ENCODE measurements at regions not wholly inside any gene's neighbourhood (a gene's known extent, or its start where the extent isn't known, plus 50 kb on each side); places are given as distances from the start of the nearest gene placed in this dataset.

- WGBS, 2 experiments (ENCODE audit: extremely low coverage in 1 of 2, insufficient coverage in 1 of 2, insufficient read length in 1 of 2, insufficient replicate concordance in 2 of 2, low coverage in 1 of 2, low lambda C conversion rate in 2 of 2, missing lambda C conversion rate in 1 of 2) = 89% methylated on average over 2 of the region's 2 CpGs; no CpG with 5 or more reads in 1 of the 2 experiments
- CTCF ChIA-PET (ENCODE audit: partially characterized antibody) = no interaction called here
- H3K23ac ChIP-seq (ENCODE audit: insufficient read length) = no peak overlapping the region
- H3K4me2 ChIP-seq (ENCODE audit: insufficient read depth in 1 of 2, low read depth in 2 of 2, low read length in 2 of 2) = no peak overlapping the region
- POLR2A ChIA-PET (ENCODE audit: partially characterized antibody) = no interaction called here
- H3K56ac ChIP-seq (replicated peaks; ENCODE audit: insufficient read length, low read depth, low read length) = no peak overlapping the region
- H2BK5ac ChIP-seq (ENCODE audit: low read depth, low read length) = no peak overlapping the region
- H3K4me1 ChIP-seq (replicated peaks in 1 of 4; ENCODE audit: control insufficient read depth in 3 of 4, insufficient read depth in 4 of 4, low read length in 3 of 4) = no peaks in the 10 kb centered on the region
- H3K18ac ChIP-seq (ENCODE audit: extremely low read depth, low read length) = no peak overlapping the region
- no peaks in the 10 kb centered on the region for H4K20me1 ChIP-seq (replicated peaks in 1 of 2; ENCODE audit: control insufficient read depth in 1 of 2, insufficient read depth in 2 of 2, low read length in 2 of 2)
- DNase-seq (ENCODE audit: low read depth in 1 of 2, low spot score in 2 of 2) = no peak
- no peak overlapping the region for H3K27ac ChIP-seq (ENCODE audit: low read depth, low read length)
- no peak overlapping the region for H3K4ac ChIP-seq (replicated peaks; ENCODE audit: insufficient read length, low read depth, low read length)
- no peak overlapping the region for H3K14ac ChIP-seq (ENCODE audit: insufficient read length)
- H3K36me3 ChIP-seq (ENCODE audit: control insufficient read depth in 2 of 4, insufficient read depth in 4 of 4, low read length in 3 of 4) = no peaks in the 10 kb centered on the region; a peak in 1 of 8 replicates
- no peak overlapping the region for H2AFZ ChIP-seq (ENCODE audit: low read length)
- H4K91ac ChIP-seq (replicated peaks; ENCODE audit: insufficient read length, low read length) = no peak overlapping the region
- H3K79me1 ChIP-seq (ENCODE audit: low read depth, low read length) = no peaks in the 10 kb centered on the region
- no peaks in the 10 kb centered on the region for H3K27me3 ChIP-seq (replicated peaks in 1 of 4; ENCODE audit: control insufficient read depth in 3 of 4, extremely low read depth in 1 of 4, insufficient read depth in 3 of 4, low read length in 3 of 4)
- no peaks in the 10 kb centered on the region for H3K23me2 ChIP-seq (ENCODE audit: low read depth, low read length)
- no peak overlapping the region for H2BK12ac ChIP-seq (ENCODE audit: low read depth, low read length)
- no peak overlapping the region for H2BK120ac ChIP-seq (replicated peaks; ENCODE audit: low read depth, low read length)
- H4K8ac ChIP-seq (ENCODE audit: extremely low read depth, insufficient read depth, low read length) = no peak overlapping the region
- no peaks in the 10 kb centered on the region for H3K79me2 ChIP-seq (ENCODE audit: control insufficient read depth in 1 of 2, insufficient read depth in 2 of 2, low read length in 2 of 2)
- no peaks in the 10 kb centered on the region for H3K9me3 ChIP-seq (ENCODE audit: insufficient read depth in 2 of 2, low read depth in 1 of 2, low read length in 1 of 2)
- TF ChIP-seq SUZ12 (IDR thresholded peaks at IDR 0.05; ENCODE audit: low read length) (no peak), SP4 (IDR thresholded peaks at IDR 0.05; ENCODE audit: low read length) (no peak), FOSL1 (IDR thresholded peaks at IDR 0.05; ENCODE audit: insufficient read depth, low read depth, low read length) (no peak), SAP30 (IDR thresholded peaks at IDR 0.05; ENCODE audit: insufficient read depth, insufficient replicate concordance, low read length) (no peak), RNF2 (IDR thresholded peaks at IDR 0.05; ENCODE audit: borderline replicate concordance, low read depth, low read length, missing control alignments, poor library complexity, severe bottlenecking) (no peak), ASH2L (IDR thresholded peaks at IDR 0.05; ENCODE audit: low read length) (no peak), RAD21 (IDR thresholded peaks at IDR 0.05 in 1 of 2, conservative IDR thresholded peaks at IDR 0.05 in 1 of 2; ENCODE audit: low read depth in 2 of 2, low read length in 2 of 2) (no peak), NANOG (IDR thresholded peaks at IDR 0.05; ENCODE audit: insufficient read depth, low read depth, low read length, poor library complexity, severe bottlenecking) (no peak)
- H4K5ac ChIP-seq (ENCODE audit: insufficient read length, low read depth, low read length) = no peak overlapping the region
- H3K4me3 ChIP-seq (ENCODE audit: extremely low read depth in 1 of 4, insufficient read depth in 2 of 4, low read depth in 3 of 4, low read length in 4 of 4) = no peak overlapping the region
- no peak overlapping the region for H2BK20ac ChIP-seq (ENCODE audit: low read length)
- no peak overlapping the region for H3K9ac ChIP-seq (replicated peaks in 1 of 4; ENCODE audit: extremely low read depth in 1 of 4, low read depth in 3 of 4, low read length in 3 of 4)
- no peak for FAIRE-seq
- no peak overlapping the region for H2AK5ac ChIP-seq (ENCODE audit: low read depth, low read length)
- H2BK15ac ChIP-seq (ENCODE audit: low read length) = no peak overlapping the region
These were observed 654.8 kb upstream of the MEF2C start for GRCh38 chr5:89537800-89538199.
